ENCODE measurements at regions not wholly inside any gene's neighbourhood (a gene's known extent, or its start where the extent isn't known, plus 50 kb on each side); places are given as distances from the start of the nearest gene placed in this dataset.
A peak's percentile ranks its signal among the peaks of the same experiment; 100 is the strongest.

GRCh38 chr2:145495590-145495989, 975.7 kb upstream of the ZEB2 start:
- DNase-seq (ENCODE audit: low read depth), result no peak

- no peak for DNase-seq (ENCODE audit: low read depth)
Measured at GRCh38 chr2:145494441-145494840, 974.5 kb upstream of the ZEB2 start.

GRCh38 chr2:145488571-145488970, 968.7 kb upstream of the ZEB2 start:
- DNase-seq (ENCODE audit: low read depth), result no peak

GRCh38 chr2:145484448-145485097, 964.7 kb upstream of the ZEB2 start:
- peak; percentile 51 for DNase-seq (ENCODE audit: low read depth)

GRCh38 chr2:145483854-145484253, 963.9 kb upstream of the ZEB2 start:
- DNase-seq (ENCODE audit: low read depth), result no peak

- no peak for DNase-seq (ENCODE audit: low read depth)
Measured at GRCh38 chr2:145481334-145481922, 961.5 kb upstream of the ZEB2 start.

- DNase-seq (ENCODE audit: low read depth), result no peak
Measured at GRCh38 chr2:145464866-145465265, 944.9 kb upstream of the ZEB2 start.

- no peak for DNase-seq (ENCODE audit: low read depth)
Measured at GRCh38 chr2:145460112-145460511, 940.2 kb upstream of the ZEB2 start.

- DNase-seq (ENCODE audit: low read depth), result no peak
Measured at GRCh38 chr2:145431181-145431951, 911.4 kb upstream of the ZEB2 start.

- DNase-seq (ENCODE audit: low read depth), result no peak
Measured at GRCh38 chr2:145423809-145424208, 903.9 kb upstream of the ZEB2 start.

- no peak for DNase-seq (ENCODE audit: low read depth)
Measured at GRCh38 chr2:145422576-145422975, 902.7 kb upstream of the ZEB2 start.

GRCh38 chr2:145421841-145422240, 901.9 kb upstream of the ZEB2 start:
- no peak for DNase-seq (ENCODE audit: low read depth)

- no peak for DNase-seq (ENCODE audit: low read depth)
Measured at GRCh38 chr2:145416640-145417039, 896.7 kb upstream of the ZEB2 start.

GRCh38 chr2:145415151-145415550, 895.2 kb upstream of the ZEB2 start:
- DNase-seq (ENCODE audit: low read depth), result no peak

GRCh38 chr2:145413261-145414030, 893.5 kb upstream of the ZEB2 start:
- DNase-seq (ENCODE audit: low read depth), result no peak

- DNase-seq (ENCODE audit: low read depth), result no peak
Measured at GRCh38 chr2:145412155-145412554, 892.2 kb upstream of the ZEB2 start.

- no peak for DNase-seq (ENCODE audit: low read depth)
Measured at GRCh38 chr2:145411493-145411892, 891.6 kb upstream of the ZEB2 start.

- DNase-seq (ENCODE audit: low read depth), result no peak
Measured at GRCh38 chr2:145410086-145410485, 890.2 kb upstream of the ZEB2 start.

- no peak for DNase-seq (ENCODE audit: low read depth)
Measured at GRCh38 chr2:145408980-145409379, 889.1 kb upstream of the ZEB2 start.

GRCh38 chr2:145404690-145405089, 884.8 kb upstream of the ZEB2 start:
- no peak for DNase-seq (ENCODE audit: low read depth)

GRCh38 chr2:145402706-145403277, 882.9 kb upstream of the ZEB2 start:
- no peak for DNase-seq (ENCODE audit: low read depth)

- no peak for DNase-seq (ENCODE audit: low read depth)
Measured at GRCh38 chr2:145399131-145399530, 879.2 kb upstream of the ZEB2 start.
